ENCODE measurements at regions not wholly inside any gene's neighbourhood (a gene's known extent, or its start where the extent isn't known, plus 50 kb on each side); places are given as distances from the start of the nearest gene placed in this dataset.

DNA sequence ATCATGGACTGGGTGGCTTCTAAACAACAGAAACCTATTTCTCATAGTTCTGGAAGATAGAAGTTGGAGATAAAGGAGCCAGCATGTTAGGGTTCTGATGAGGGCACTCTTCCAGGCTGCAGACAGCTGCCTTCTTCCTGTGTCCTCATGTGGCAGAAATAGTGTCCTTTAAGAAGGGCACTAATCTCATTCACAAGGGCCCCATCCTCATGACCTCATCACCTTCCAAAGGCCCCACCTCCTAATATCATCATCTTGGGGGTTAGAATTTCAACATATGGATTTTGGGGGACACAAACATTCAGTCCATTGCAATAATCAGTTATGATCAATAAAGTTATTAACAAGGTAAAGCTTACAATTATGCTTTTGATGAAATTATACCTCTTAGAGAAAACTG, 130.8 kb upstream of the SLC22A23 start:
- no peak for DNase-seq

DNA sequence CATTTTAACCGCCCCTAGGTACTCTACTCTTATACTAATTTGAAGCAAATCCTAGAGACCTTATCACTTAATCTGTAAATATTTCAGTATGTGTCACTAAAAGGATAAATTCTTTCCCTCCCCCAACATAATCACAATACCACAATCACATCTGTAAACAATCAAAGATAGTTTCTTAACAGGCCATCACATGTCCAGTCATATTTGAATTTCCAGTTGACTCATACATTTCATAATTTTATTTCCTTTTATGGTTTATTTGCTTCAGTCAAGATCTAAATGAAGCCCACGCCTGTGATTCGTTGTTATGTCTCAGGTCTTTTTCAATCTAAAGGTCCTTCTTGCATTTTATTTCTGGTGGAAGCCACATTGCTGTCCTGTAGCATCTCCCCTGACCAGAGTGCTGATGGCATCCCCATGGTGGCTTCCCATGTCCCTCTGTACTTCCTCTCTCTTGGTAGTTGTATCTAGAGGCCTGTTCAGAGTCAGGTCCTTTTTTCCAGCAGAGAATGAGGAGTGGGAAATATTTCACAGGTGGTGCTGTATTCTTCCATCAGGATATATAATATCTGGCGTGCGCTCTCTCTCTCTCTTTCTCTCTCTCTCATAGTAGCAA, 128.6 kb upstream of the SLC22A23 start:
- no peak for DNase-seq

DNA sequence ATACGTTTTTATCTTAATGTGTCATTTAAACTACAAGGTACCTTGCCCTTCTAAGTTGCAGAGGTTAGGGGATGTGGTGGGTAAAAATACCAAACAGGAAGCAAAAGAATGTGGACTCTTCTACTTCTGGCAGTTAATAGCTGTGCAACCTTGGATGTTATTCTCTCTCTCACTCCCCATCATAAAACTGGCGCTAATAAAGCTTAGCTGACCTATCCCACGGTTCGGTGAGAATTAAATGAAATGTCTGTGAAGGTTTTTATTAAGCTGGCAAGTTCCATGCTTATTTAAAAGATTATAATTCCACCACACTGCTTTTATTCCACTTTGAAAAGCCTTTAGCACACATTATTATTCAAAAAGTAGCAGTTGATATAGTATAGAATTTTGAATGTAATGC, 127.8 kb upstream of the SLC22A23 start:
- DNase-seq: no peak

DNA sequence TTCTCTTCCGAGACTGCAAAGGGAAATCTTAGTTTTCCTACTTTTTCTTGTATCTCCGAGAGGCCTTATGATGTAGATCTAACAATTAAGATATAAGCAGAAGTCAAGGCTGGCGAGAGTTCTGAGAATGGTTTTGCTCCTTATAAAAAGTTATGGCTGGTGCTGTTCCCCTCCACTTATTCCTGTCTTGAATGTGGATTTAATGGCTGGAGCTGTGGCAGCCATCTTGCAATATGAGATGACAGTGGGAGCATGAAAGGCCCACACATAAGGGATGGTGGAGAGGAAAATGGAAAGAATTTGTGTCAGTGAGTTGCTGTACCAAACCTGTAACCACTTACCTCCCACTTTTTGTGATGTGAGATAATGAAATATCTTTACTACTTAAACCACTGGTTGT, 124.6 kb upstream of the SLC22A23 start:
- no peak for DNase-seq

DNA sequence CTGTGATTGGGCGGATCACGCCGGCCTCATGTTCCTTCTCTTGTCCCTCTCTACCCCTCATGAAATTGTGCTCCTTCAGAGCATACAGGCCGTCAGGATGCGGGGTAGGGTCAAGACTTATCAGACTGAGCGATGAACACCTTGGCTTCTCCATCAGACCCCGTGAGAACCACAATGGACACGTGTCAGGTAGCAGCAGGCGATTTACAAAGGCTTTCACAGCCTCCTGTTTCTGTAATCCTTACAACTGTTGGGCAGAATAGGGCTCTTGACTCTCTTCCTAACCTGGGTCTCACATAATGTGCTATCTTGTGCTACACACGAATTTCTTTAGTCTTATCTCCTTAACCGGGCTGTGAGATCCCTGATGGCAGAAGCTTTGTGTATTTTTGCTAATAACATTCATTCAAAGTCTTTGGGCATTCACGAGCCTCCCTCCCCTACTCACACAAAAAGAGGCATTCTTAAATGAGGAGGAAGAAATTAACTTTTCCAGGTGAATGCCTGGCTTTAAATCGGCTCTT, 122.9 kb upstream of the SLC22A23 start:
- DNase-seq: no peak

DNA sequence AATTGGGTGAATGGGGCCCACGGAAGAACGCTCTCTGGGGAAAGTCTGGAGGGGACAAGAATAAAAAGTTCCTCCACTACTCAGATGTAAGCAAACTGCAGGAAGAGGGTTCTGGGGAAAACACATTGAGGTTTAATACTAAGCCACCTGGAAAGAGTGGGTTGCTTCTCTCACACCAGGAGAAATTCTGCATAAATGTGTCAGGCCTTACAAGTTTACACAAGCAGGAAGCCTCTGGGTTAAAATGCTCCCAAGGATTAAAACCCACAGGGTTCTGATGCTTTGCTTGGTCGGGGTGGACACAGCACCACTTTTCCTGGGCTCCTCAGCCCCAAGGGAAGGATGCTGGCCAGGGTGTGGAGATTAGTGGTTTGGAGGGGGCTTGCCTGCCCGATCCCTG, 122.1 kb upstream of the SLC22A23 start:
- no peak for DNase-seq

DNA sequence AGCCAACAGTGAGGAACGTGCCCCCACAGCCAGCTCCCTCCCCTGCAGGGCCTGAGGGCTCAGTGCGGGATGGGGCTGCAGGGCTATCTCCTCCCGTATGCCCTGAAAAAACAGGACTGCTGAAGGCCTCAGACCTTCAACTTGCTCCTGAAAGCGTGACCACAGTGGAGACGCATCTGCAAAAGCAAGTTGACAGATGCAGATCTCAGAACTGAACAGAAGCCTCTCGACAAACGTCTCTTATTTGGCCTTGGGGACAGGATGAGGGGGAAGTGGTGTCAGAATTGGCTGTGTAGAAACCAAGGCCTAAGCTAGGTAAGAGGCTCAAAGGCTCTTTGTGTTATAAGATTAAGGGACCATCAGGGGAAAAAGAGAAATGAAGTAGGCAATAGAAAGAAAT, 120.7 kb upstream of the SLC22A23 start:
- no peak for DNase-seq

DNA sequence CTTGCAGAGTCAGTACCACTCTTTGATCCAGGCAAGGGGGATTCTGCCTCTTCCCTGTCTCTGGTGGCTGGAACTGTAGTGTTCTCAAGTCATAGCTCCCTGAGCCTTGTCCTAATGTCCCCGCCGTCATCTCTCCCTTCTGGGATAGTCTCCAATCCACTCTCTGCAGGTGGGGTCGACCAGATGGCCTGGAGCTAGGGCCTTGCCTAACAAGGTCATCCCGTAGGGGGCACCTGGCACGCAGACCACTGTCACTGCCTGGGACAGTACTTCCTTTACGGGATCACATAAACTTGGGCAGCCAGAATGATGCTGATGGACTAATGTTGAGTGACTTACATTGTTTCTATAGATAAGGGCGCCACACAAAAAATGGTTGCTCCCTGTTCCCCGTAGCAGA, 118.9 kb upstream of the SLC22A23 start:
- DNase-seq: no peak

DNA sequence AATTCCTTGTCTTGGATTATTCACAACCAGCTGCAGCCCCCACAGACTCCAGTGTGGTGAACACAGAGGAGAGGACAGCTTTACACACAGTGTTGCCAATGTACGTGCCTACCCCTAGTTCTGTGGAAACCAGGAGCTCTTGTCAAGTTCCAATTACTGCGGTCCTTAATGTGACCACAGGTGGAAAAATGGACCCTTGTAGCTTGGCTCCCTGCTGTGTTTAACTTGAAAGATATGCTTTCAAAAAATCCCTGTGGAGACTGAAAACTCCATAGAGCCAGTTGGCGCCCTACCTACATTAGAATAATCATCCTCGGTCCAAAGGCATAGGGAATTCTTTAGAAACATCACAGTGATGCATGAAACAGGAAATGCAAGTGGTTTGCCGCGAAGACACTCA, 118.3 kb upstream of the SLC22A23 start:
- no peak for DNase-seq

DNA sequence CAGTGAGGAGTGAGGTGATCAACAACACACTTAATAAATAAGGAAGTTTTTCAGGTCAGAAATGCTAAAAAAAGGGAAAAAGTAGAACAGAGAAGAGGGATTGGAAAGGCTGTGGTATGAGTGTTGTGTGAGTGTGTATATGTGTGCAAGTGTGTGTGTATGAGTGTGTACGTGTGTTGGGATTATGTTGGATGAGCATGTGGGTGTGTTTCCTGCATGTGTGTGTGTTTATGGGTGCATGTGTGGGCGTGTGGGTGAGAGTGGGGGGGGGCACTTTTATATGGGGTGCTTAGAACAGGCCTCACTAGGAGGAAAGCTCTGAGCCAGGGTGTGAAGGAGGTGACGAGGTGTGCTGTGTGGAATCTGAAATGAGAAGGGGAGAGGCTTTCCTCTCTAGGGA, 116.8 kb upstream of the SLC22A23 start:
- no peak for DNase-seq

DNA sequence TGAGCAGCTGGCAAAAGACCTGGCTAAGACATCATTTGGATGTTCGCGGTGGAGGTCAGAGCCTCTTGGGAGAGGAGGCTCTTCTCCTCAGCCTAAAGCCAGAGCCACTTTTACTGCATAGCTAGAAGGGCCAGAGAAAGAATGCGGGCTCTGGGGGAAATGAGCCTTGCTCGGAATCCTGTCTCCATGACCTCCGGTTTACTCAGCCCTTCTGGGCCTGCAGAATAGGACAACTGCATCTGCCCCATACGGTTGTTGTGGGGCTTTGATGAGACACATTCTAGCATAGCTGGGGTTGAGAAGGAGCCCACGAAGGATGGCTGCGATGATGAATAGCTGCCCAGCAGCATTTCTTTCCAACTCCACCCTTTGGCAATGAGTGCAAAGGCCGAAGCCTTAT, 115.0 kb upstream of the SLC22A23 start:
- DNase-seq: no peak

DNA sequence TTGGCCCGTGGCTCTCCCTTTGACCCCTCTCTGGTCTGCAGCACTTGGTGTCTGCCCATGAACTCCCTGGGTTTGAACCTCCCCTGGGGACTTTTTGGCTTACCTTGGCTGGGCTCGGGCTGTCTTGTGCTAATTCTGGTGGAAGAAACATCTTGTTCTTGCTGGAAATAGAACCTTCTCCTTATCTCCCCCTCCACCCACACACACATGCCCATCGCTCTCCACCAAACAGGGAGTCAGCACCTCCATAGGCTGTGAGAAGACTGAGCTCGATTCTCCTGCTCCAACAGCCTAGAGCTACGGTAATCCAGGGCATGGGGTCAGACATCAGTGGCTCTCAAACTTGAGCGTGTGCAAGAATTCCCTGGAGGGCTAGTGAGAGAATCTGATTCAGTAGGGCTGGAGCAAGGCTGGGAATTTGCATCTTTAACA, 114.4 kb upstream of the SLC22A23 start:
- no peak for DNase-seq

DNA sequence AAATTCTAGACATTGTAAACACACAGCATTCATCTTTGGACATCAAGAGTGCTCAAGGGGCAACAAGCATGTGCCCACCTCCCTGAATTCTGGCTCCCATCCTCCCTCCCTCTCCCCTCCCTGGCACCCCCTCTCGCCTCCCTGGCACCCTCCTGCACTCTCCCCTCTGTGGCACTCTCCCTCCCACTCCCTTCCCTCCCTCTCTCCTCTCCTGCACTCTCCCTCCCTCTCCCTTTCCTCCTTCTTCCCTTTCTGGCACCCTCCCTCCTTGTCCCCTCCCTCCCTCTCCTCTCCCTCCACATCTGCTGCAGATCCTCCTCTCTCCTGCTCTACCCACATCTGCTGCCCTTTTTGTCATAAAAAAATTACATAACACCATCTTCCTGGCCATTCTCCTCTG, 113.0 kb upstream of the SLC22A23 start:
- DNase-seq: no peak

DNA sequence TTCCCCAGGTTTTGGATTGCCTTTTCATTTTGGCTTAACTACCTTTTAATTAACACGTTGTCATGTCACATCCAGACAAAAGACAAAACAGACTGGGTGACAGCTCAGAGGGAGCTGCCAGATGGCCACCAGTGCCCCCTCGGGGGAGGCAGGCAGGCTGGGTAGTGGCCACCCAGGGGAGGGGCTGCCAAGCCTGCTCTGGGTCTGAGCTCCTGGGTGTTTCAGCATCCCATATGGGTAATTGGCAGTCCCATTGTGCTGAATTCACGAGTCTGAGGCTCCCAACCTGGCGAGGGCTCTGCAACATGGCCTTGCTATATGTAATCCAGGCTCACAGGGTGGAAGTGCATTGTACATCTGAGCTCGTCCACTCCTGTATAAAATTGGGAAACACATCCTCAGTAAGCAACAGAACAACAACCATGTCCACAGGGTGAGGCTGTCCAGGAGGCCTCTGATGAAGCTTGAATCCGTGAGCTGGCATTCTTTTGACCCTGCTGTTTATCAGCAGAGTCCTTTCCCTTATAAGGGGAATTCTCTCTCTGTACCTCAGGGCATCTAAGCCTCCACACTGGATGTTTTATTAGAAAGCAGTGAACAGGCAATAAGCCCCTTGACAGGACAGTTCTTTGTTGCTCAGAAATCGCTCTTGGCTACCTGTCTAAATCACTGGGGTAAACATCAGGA, 111.7 kb upstream of the SLC22A23 start:
- DNase-seq: no peak

DNA sequence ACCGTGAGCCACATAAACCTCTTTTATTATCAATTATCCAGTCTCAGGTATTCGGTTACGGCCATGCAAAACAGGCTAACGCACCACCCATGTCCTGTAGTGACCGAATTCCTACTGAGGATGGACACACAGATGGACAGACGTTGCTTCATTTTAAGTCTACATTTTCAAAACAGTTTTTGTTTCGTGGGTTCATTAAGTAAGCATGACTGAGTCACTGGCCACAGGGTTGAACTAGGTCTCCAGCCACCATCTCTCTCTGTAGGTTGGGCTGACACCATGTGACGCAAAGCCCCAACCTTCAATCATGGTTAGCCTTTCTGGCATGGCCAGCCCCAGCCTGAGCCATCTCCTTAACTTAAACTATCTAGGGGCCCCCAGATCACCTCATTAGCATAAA, 110.0 kb upstream of the SLC22A23 start:
- no peak for DNase-seq

DNA sequence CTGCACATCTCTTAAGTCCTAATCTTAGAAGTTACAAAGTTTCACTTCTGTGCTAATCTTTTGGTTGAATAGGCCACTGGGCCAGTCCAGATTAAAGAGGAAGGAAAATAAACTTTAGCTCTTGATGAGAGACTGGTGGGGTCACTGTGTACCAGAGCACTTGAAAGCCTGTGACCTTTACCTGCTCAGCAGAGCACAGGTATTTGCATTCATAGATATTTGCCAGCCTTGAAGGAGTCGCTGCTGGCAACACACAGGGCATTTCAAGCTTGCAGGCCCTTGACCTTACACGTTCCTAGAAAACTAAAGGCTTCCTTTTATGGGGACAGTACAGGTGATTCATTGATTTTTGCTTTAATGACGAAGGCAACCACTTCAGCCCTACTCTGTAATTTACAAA, 108.4 kb upstream of the SLC22A23 start:
- DNase-seq: no peak

DNA sequence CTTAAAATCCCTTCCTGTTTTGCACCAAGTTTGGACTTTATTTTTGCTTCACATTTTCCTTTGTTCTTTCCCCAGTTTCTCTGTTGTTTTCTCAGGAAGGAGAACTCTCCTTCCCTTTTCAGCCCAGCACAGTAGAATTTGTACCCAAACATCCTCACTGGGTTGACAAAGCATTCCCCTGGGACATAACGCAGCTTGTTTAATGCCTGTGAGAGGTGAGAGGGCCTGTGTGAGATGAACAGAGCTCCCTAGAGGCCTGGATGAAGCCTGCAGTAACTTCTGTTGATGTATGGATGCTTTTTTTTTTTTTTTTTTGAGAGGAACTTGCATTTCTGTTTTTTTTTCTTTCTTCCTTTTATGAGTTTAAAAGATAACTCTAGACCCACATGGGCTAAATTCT, 104.9 kb upstream of the SLC22A23 start:
- no peak for DNase-seq

DNA sequence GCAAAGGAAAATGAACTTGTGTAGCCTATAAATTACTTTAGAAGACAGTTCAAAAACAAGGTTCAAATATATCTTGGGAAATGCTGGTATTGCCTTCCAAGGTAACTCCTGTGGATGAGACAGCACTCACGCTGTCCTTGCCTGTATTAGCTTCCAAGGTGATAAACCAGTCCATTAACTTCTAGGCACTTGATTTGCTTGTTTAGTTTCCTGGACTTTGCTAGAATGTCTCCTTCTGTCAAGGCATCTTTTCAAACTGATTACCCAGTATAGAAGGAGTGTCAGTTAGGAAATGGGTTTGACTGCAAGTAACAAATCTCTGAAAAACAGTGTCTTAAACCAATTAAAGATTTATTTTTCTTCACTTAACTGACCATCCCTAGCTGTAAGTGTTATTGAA, 103.4 kb upstream of the SLC22A23 start:
- DNase-seq: no peak

DNA sequence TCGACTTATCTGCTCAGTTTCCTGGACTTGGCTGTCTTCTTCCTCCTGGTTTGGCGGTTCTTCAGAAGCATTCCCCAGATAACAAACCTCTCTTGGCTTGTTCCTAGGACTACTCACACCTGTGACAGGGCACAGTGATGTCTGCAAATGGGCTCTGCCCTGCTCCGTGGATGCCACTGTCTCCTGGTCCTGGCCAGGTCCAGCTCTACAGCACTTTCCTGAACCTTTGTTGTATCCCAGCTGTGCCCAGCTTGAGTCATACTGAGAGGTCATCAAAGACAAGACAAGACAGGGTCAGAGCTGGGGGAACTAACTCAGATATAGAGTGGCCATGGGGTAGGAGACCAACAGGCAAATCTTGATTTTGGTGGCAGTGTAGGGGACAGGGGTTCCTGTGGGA, 102.7 kb upstream of the SLC22A23 start:
- DNase-seq: no peak

DNA sequence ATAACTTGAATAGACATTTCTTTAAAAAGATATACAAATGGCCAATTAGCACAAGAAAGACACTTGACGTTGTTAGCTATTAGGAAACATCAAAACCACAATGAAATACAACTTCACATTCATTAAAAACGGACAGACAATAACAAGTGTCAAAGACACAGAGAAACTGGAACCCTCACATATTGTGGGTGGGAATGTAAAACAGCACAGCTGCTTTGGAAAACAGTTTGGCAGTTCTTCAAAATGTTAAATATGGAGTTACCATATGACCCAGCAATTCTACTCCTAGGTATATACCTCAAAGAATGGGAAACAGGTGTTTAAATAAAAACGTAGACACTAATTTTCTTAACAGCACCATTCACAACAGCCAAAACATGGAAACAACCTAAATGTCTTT, 100.5 kb upstream of the SLC22A23 start:
- DNase-seq: no peak

DNA sequence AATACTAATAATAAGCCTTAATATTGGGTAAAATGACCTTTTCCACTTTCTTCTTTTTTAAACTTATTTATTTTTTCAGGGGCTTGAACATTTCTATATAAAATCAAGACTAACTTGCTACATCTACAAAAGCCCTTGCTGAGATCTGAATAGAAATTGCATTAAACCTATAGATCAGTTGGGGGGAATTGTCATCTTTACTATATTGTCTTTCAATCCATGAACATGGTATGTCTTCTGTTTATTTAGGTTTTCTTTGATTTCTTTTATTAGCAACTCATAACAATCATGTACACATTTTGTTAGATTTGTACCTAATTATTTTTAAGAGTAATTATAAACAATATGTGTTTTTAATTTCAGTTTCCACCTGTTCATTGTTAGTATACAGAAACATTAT, 96.4 kb upstream of the SLC22A23 start:
- no peak for DNase-seq

DNA sequence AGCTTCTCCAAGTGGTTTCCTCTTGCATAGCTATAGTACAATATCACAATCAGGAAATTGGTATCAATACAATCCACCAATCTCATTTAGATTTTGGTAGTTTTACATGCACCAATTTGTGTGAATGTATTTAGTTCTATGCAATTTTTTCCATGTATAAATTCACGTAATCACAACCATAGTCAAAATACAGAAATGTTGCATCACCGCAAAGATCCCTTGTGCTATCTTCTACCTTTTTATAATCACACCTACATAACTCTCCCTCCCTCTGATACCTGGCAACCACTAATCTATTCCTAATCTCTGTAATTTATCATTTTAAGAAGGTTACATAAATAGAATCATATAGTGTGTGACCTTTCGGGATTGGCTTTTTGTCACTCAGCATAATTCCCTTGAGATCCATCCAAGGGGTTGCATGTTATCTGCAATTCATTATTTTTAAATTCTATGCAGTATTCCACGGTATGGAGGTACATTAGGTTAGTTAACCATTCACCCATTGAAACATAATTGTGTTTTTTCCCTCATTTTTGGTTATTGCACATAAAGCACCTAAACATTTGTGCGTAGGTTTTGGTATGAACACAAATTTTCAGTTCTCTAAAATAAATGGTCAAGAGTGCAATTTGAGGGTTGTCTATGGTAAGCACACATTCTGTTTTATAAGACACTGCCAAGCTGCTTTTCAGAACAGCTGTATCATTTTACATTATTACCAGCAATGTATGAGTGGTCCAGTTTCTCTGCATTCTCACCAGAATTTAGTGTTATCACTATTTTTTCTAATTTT, 95.1 kb upstream of the SLC22A23 start:
- no peak for DNase-seq

DNA sequence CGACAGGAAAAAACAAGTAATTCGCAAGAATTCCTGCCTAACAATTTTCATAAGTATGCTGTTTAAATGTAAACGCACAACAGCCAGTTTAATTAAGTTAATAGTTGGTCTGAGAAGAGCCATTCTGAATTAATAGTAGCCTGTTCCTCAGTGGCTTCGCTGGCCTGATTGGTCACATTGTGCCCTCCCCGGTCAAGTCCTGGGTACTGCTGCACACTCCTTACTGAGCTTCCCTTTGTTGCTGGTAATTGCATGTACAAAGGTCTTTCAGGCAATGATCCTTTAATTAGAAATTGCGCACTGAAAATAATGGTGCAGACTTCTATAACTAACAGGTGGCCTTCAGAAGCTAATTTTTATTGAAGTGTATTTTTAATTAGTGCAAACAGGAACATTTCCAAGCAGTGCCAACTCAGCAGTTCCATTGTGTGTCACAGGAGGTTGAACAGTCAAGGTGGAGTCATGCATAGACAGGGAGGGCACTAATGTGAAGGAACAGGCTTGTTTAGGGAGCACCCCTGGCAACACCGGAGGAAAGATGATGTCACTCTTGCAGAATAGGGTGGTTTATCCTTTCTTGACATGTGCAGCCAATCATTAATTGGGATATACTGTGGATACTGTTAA, 92.6 kb upstream of the SLC22A23 start:
- no peak for DNase-seq

DNA sequence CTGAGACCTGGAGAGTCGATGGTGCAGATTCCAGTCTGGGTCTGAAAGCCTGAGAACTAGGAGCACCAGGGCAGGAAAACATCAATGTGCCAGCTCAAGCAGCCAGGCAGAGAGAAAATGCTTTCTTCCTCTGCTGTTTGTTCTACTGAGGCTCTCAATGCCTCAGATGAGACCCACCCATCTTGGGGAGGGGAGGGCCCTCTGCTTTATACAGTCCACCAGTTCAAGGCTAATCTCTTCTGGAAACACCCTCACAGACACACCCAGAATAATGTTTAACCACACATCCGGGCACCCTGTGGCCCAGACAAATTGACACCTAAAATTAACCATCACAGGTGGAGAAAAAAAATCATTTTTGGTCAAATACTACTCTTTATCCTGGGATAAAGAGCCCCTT, 89.3 kb upstream of the SLC22A23 start:
- no peak for DNase-seq

Measured in activated CD8-positive, alpha-beta memory T cell treated with anti-CD3 and anti-CD28 coated beads for 24 hours (primary cell).